Right lobe of liver (tissue), 6 donors: ENCODE measurements at regions not wholly inside any gene's neighbourhood (a gene's known extent, or its start where the extent isn't known, plus 50 kb on each side); places are given as distances from the start of the nearest gene placed in this dataset.

Experiments
- ATAC-seq, 4 donors: fragments of 200-7000 bp; cut with Tn5 transposase; one replicate each; pipeline ENCODE4 v1.9.1; 2020; ENCODE audit warnings: mild to moderate bottlenecking in 4 of 4, moderate library complexity in 4 of 4
- DNase-seq, 3 donors: peaks; one replicate each; pipeline ENCODE4 v3.0.0-alpha.2; 2020
- H3K27ac ChIP-seq, 3 donors: fragments of 200-600 bp; one replicate each; pipeline ENCODE4 v1.8.0; 2022
- H3K27me3 ChIP-seq, 2 donors: fragments of 200-600 bp; one replicate each; pipeline ENCODE4 v1.8.0; 2022
- H3K36me3 ChIP-seq, 4 donors: fragments of 200-600 bp; sonication (generic) in 1 of 4; one replicate each; pipeline versions ENCODE4 v1.5.1 to v1.8.0; 2017 to 2022; ENCODE audit warnings: control low read depth in 1 of 4
- H3K4me1 ChIP-seq, 4 donors: fragments of 200-600 bp; sonication (generic) in 1 of 4; one replicate each; pipeline versions ENCODE4 v1.5.1 to v1.8.0; 2017 to 2022; ENCODE audit warnings: control low read depth in 1 of 4
- H3K4me3 ChIP-seq, 3 donors: fragments of 200-600 bp; one replicate each; pipeline ENCODE4 v1.8.0; 2022
- H3K9me3 ChIP-seq, 4 donors: fragments of 200-600 bp; sonication (generic) in 1 of 4; one replicate each; pipeline versions ENCODE4 v1.5.1 to v1.8.0; 2017 to 2022; ENCODE audit warnings: control low read depth in 1 of 4
- CTCF ChIP-seq, 4 donors: fragments of 200-600 bp in 3 of 4; fragments of 450-650 bp in 1 of 4; IDR thresholded peaks; one replicate each; pipeline versions ENCODE4 v1.5.1 to v1.8.0; 2016 to 2022; ENCODE audit warnings: antibody characterized with exemption in 4 of 4, mild to moderate bottlenecking in 2 of 4
- POLR2A ChIP-seq: fragments of 450-650 bp; IDR thresholded peaks from one replicate; pipeline ENCODE4 v1.6.1; 2017; ENCODE audit warnings: antibody characterized with exemption, mild to moderate bottlenecking
- WGBS: methylation state at CpG from one replicate; pipeline ENCODE4 v1.1.6; 2018; ENCODE audit warnings: low coverage, low lambda C conversion rate; ENCODE audit not compliant: insufficient coverage; ENCODE audit errors: missing lambda C conversion rate; 5-methylcytosine and 5-hydroxymethylcytosine counted together
- intact Hi-C, 2 donors: fragments of 100-400 bp; cut with DNase I; formaldehyde crosslinking; loops; one replicate each; pipeline versions ENCODE4 v1.11.2 to v1.14.1; 2022
- donor health status: DM: no; HTN: yes; CAD: no.
- donor health status: DM: no; HTN: no; CAD: no.
- donor health status: DM: no; HTN: no; CAD: no.
- donor health status: DM: no; HTN: yes; CAD: no.
- donor health status: DM: no; HTN: yes; CAD: no.

- Histone ChIP-seq H3K4me3 (no peak overlapping the region), H3K9me3 (no peaks in the 10 kb centered on the region), H3K27me3 (no peaks in the 10 kb centered on the region), H3K27ac (no peak overlapping the region), H3K4me1 (no peaks in the 10 kb centered on the region), H3K36me3 (no peaks in the 10 kb centered on the region)
- 42% methylated on average over 3 of the region's 3 CpGs for WGBS
- intact Hi-C loops = no loop called here
- DNase-seq (no peak), ATAC-seq (no peak)
- no peak for TF ChIP-seq POLR2A
- TF ChIP-seq CTCF (IDR thresholded peaks at IDR 0.05) = no peak
Observed at GRCh38 chr11:97854357-97854756, 1166.4 kb upstream of the CNTN5 start.

- TF ChIP-seq CTCF (IDR thresholded peaks at IDR 0.05) (no peak), POLR2A (no peak)
Observed at GRCh38 chr11:97854877-97855276, 1165.9 kb upstream of the CNTN5 start.

GRCh38 chr11:97856666-97857065, 1164.1 kb upstream of the CNTN5 start:
- WGBS = 12% methylated on average over 2 of the region's 2 CpGs
- no peak overlapping the region for H3K27ac ChIP-seq
- H3K36me3 ChIP-seq = no peaks in the 10 kb centered on the region
- no peaks in the 10 kb centered on the region for H3K4me1 ChIP-seq
- H3K9me3 ChIP-seq = no peaks in the 10 kb centered on the region
- no peaks in the 10 kb centered on the region for H3K27me3 ChIP-seq
- ATAC-seq = no peak
- TF ChIP-seq POLR2A (no peak), CTCF (IDR thresholded peaks at IDR 0.05) (no peak)
- no peak for DNase-seq
- no peak overlapping the region for H3K4me3 ChIP-seq
- intact Hi-C loops = no loop called here

More at GRCh38 chr11:97854877-97855276, 1165.9 kb upstream of the CNTN5 start:
- H3K4me1 ChIP-seq = no peaks in the 10 kb centered on the region
- intact Hi-C loops = no loop called here
- H3K9me3 ChIP-seq = no peaks in the 10 kb centered on the region
- DNase-seq (no peak), ATAC-seq (no peak)
- no peak overlapping the region for H3K4me3 ChIP-seq
- no peak overlapping the region for H3K27ac ChIP-seq
- H3K27me3 ChIP-seq = no peaks in the 10 kb centered on the region
- H3K36me3 ChIP-seq = no peaks in the 10 kb centered on the region
- 65% methylated on average over 11 of the region's 14 CpGs for WGBS

- intact Hi-C loops = no loop called here
- WGBS = 33% methylated on average over 1 of the region's 1 CpG
- Histone ChIP-seq H3K4me1 (no peaks in the 10 kb centered on the region), H3K36me3 (no peaks in the 10 kb centered on the region), H3K27me3 (no peaks in the 10 kb centered on the region), H3K9me3 (no peaks in the 10 kb centered on the region), H3K4me3 (no peak overlapping the region), H3K27ac (no peak overlapping the region)
- DNase-seq = no peak
- TF ChIP-seq POLR2A (no peak), CTCF (IDR thresholded peaks at IDR 0.05) (no peak)
- no peak for ATAC-seq
Observed at GRCh38 chr11:97860237-97860636, 1160.5 kb upstream of the CNTN5 start.

- WGBS = 31% methylated on average over 4 of the region's 4 CpGs
Observed at GRCh38 chr11:97862021-97862420, 1158.7 kb upstream of the CNTN5 start.

More at GRCh38 chr11:97862021-97862420, 1158.7 kb upstream of the CNTN5 start:
- no peak for DNase-seq
- Histone ChIP-seq H3K4me1 (no peaks in the 10 kb centered on the region), H3K27me3 (no peaks in the 10 kb centered on the region), H3K9me3 (no peaks in the 10 kb centered on the region), H3K4me3 (no peak overlapping the region), H3K27ac (no peak overlapping the region), H3K36me3 (no peaks in the 10 kb centered on the region)
- TF ChIP-seq POLR2A (no peak), CTCF (IDR thresholded peaks at IDR 0.05) (no peak)
- no peak for ATAC-seq
- intact Hi-C loops = no loop called here
